ENCODE measurements at regions not wholly inside any gene's neighbourhood (a gene's known extent, or its start where the extent isn't known, plus 50 kb on each side); places are given as distances from the start of the nearest gene placed in this dataset.

DNA sequence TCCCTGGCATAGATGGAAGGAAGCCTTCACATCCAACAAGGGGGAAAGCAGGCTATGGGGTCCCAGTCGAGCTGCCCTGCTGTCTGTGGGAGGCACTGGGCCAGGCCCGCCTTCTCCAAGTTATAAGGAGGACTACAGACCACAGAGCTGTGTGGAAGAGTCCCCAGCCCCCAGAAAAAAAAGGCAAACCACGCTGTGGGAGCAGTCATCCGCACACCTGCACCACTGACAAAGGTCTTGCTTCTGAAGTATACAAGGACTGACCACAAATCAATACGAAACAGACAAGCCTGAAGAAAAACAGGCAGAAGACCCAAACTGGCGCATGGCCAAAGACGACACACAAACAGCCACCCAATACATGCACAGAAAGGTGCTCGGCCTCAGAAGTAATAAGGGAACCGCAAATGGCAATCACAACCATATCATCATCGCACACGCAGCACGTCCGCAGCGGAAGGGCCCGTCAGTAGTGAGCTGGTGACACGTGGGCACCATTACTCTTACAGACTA, 384.1 kb downstream of the CTTN start:
- H3K9me3 ChIP-seq (ENCODE audit: control insufficient read depth, low read length, poor library complexity, severe bottlenecking), result no peaks in the 10 kb centered on the region
- H3K36me3 Mint-ChIP-seq (ENCODE audit: low read depth), result no peaks in the 10 kb centered on the region
- H3K4me1 Mint-ChIP-seq, result no peaks in the 10 kb centered on the region
- no peak overlapping the region for H3K27ac Mint-ChIP-seq
- no peak for DNase-seq
- H3K27me3 Mint-ChIP-seq, result no peaks in the 10 kb centered on the region
- H3K4me3 Mint-ChIP-seq, result no peak overlapping the region
- ATAC-seq, result no peak

GRCh38 chr11:70783356-70783755, 385.0 kb downstream of the CTTN start:
- no peaks in the 10 kb centered on the region for H3K27me3 Mint-ChIP-seq
- DNase-seq (no peak), ATAC-seq (no peak)
- H3K36me3 Mint-ChIP-seq (ENCODE audit: low read depth), result no peaks in the 10 kb centered on the region
- no peak overlapping the region for H3K4me3 Mint-ChIP-seq
- H3K9me3 ChIP-seq (ENCODE audit: control insufficient read depth, low read length, poor library complexity, severe bottlenecking), result no peaks in the 10 kb centered on the region
- no peak overlapping the region for H3K27ac Mint-ChIP-seq
- H3K4me1 Mint-ChIP-seq, result no peaks in the 10 kb centered on the region

DNA sequence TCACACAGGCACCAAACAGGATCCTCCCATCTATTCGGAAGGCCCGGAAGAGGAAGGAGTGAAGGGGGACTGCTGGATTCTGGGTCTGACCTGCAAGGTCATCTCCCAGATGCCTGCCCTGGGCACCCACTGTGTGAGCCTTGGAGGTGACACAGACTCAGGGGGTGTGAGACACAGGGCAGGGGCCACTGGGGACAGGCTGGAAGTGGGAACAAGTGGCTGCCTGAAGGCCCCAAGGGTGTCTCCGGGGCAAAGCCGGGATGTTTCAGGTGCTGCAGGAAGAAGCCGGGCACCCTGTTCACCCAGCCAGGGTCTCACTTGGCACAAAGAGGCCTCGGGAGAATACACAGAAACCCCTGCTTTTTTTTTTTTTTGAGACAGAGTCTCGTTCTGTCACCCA, 385.5 kb downstream of the CTTN start:
- H3K4me1 Mint-ChIP-seq, result no peaks in the 10 kb centered on the region

GRCh38 chr11:70785372-70785771, 387.0 kb downstream of the CTTN start:
- no peak overlapping the region for H3K27ac Mint-ChIP-seq
- H3K4me3 Mint-ChIP-seq, result no peak overlapping the region
- H3K36me3 Mint-ChIP-seq (ENCODE audit: low read depth), result no peaks in the 10 kb centered on the region
- no peaks in the 10 kb centered on the region for H3K4me1 Mint-ChIP-seq
- no peaks in the 10 kb centered on the region for H3K27me3 Mint-ChIP-seq
- no peaks in the 10 kb centered on the region for H3K9me3 ChIP-seq (ENCODE audit: control insufficient read depth, low read length, poor library complexity, severe bottlenecking)
- no peak for ATAC-seq
- no peak for DNase-seq

More for the DNA sequence above, 385.5 kb downstream of the CTTN start:
- Mint-ChIP-seq H3K27ac (no peak overlapping the region), H3K4me3 (no peak overlapping the region), H3K36me3 (ENCODE audit: low read depth) (no peaks in the 10 kb centered on the region), H3K27me3 (no peaks in the 10 kb centered on the region)
- H3K9me3 ChIP-seq (ENCODE audit: control insufficient read depth, low read length, poor library complexity, severe bottlenecking), result no peaks in the 10 kb centered on the region
- ATAC-seq, result no peak
- DNase-seq, result no peak

DNA sequence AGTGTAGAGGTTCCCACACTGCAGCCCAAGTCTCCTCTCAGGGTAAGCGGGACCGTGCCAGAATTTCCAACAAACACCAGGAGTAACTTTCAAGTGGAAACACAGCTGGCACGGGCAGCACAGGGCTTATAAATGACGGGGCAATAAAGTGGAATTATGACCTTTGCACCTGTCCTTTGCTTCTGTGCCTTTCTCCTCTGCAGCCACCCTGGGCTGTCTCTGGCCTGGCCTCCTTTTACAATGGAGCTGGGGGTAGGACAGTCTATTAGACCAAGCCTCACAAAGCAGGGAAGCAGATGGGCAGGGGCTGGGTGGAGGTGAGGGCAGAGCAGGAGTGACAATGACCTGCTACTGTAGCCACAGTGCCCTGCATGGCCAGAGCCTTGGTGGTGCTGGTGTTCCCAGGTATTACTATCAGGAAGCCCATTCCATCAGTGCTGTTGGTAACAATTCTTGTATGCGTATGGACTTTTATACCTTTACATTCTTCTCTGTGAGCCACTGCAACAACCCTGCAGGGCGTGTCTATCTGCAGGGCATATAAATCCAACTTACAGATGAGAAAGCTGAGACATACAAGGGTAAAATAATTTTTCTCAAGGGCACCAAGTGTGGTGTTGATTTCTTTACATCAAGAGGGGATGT, 387.8 kb downstream of the CTTN start:
- no peak overlapping the region for H3K4me3 Mint-ChIP-seq
- ATAC-seq, result no peak

DNA sequence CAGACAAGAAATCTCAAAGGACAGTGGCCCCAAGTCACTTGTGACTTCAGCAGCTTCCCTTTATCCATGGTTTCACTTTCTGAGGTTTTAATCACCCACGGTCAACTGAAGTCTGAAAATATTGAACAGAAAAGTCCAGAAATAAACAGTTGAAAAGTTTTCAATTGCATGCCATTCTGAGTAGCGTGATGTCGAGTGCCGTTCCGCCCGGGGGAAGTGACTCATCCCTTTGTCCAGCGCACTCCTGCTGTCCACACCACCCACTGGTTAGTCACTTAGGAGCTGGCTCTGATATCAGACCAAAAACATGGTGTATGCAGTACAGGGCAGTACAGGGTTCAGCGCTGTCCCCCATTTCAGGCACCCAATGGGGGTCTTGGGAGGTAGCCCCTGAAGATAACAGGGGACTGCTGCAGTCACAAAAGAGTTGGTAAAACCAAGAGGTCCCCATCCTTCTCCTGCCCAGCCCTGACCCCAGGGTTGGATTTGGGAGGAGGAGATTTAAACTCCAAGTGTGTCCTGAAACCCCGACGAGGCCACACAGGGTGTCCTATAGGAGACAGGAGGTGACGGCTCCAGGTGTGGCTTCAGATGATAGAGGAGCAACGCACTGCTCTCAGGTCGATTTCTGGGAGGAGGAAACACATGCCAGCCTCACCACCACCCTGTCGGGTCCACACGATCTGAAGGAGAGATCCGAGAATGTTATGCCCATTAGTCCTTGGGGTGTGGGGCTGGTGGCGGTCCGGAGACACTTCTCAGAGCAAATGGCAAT, 390.1 kb downstream of the CTTN start:
- ATAC-seq (no peak), DNase-seq (no peak)
- H3K9me3 ChIP-seq (ENCODE audit: control insufficient read depth, low read length, poor library complexity, severe bottlenecking), result no peaks in the 10 kb centered on the region
- H3K4me3 Mint-ChIP-seq, result no peak overlapping the region
- no peaks in the 10 kb centered on the region for H3K4me1 Mint-ChIP-seq
- H3K36me3 Mint-ChIP-seq (ENCODE audit: low read depth), result no peaks in the 10 kb centered on the region
- no peak overlapping the region for H3K27ac Mint-ChIP-seq
- no peaks in the 10 kb centered on the region for H3K27me3 Mint-ChIP-seq

More for the DNA sequence above, 387.8 kb downstream of the CTTN start:
- Mint-ChIP-seq H3K27me3 (no peaks in the 10 kb centered on the region), H3K27ac (no peak overlapping the region), H3K4me1 (no peaks in the 10 kb centered on the region), H3K36me3 (ENCODE audit: low read depth) (no peaks in the 10 kb centered on the region)
- no peak for DNase-seq
- H3K9me3 ChIP-seq (ENCODE audit: control insufficient read depth, low read length, poor library complexity, severe bottlenecking), result no peaks in the 10 kb centered on the region

- no peaks in the 10 kb centered on the region for H3K9me3 ChIP-seq (ENCODE audit: control insufficient read depth, low read length, poor library complexity, severe bottlenecking)
- DNase-seq, result no peak
- Mint-ChIP-seq H3K27ac (no peak overlapping the region), H3K4me1 (no peaks in the 10 kb centered on the region), H3K36me3 (ENCODE audit: low read depth) (no peaks in the 10 kb centered on the region), H3K4me3 (no peak overlapping the region), H3K27me3 (no peaks in the 10 kb centered on the region)
- ATAC-seq, result no peak
These were observed 392.5 kb downstream of the CTTN start for GRCh38 chr11:70790671-70791300.

- DNase-seq (no peak), ATAC-seq (no peak)
- no peaks in the 10 kb centered on the region for H3K9me3 ChIP-seq (ENCODE audit: control insufficient read depth, low read length, poor library complexity, severe bottlenecking)
- no peak overlapping the region for H3K27ac Mint-ChIP-seq
- H3K36me3 Mint-ChIP-seq (ENCODE audit: low read depth), result no peaks in the 10 kb centered on the region
- no peak overlapping the region for H3K4me3 Mint-ChIP-seq
- no peaks in the 10 kb centered on the region for H3K4me1 Mint-ChIP-seq
- H3K27me3 Mint-ChIP-seq, result peaks cover 12% of the 10 kb centered on the region
These were observed 398.4 kb downstream of the CTTN start for GRCh38 chr11:70796648-70797227.

- DNase-seq, result no peak
- H3K9me3 ChIP-seq (ENCODE audit: control insufficient read depth, low read length, poor library complexity, severe bottlenecking), result no peaks in the 10 kb centered on the region
- no peak for ATAC-seq
- Mint-ChIP-seq H3K36me3 (ENCODE audit: low read depth) (no peaks in the 10 kb centered on the region), H3K4me3 (no peak overlapping the region), H3K4me1 (no peaks in the 10 kb centered on the region), H3K27ac (no peak overlapping the region), H3K27me3 (peaks cover 12% of the 10 kb centered on the region)
These were observed 400.0 kb downstream of the CTTN start for GRCh38 chr11:70798296-70798695.

DNA sequence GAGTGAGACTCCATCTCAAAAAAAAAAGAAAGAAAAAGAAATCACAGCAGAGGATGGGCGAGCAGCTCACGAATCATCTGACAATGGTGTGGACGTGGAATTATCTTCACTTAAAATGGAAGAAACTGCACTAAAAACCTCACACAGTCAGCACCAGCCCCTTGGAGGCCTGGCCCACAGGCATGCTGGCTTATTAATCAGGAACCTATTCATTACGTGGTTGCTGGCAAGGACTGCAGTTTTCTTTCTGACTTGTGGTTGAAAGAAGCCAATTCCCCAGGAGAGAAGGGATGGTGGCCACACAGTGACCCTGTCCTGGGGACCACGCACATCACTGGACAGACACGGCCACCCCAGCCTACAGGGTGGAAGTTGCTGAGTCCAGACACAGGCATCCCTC, 401.1 kb downstream of the CTTN start:
- H3K27ac Mint-ChIP-seq, result no peak overlapping the region
- no peaks in the 10 kb centered on the region for H3K4me1 Mint-ChIP-seq
- no peak for ATAC-seq

DNA sequence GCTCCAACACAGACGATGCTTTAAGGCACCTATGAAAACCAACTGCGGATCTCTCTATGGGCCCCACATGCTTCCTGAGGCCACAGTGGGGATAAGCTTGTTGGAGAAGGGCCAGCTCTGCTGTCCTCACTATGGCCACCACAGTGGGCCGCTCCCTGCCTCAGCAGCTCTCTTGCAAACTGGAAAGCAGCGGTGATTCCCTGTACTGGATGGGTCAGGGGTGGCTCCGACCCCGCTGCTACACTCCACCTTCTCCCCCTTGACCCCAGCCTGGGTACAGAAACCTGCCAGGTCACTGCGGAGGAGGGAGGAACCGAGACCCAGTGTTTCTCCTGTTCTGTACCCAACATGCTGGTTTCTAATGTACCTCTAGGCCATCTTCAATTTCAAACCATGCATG, 403.9 kb downstream of the CTTN start:
- peaks cover 2% of the 10 kb centered on the region for H3K36me3 Mint-ChIP-seq (ENCODE audit: low read depth)
- no peak overlapping the region for H3K4me3 Mint-ChIP-seq
- peaks cover 26% of the 10 kb centered on the region for H3K27me3 Mint-ChIP-seq
- H3K4me1 Mint-ChIP-seq, result no peaks in the 10 kb centered on the region
- H3K27ac Mint-ChIP-seq, result no peak overlapping the region
- no peak for ATAC-seq
- no peaks in the 10 kb centered on the region for H3K9me3 ChIP-seq (ENCODE audit: control insufficient read depth, low read length, poor library complexity, severe bottlenecking)
- no peak for DNase-seq

More for the DNA sequence above, 401.1 kb downstream of the CTTN start:
- peaks cover 22% of the 10 kb centered on the region for H3K27me3 Mint-ChIP-seq
- H3K4me3 Mint-ChIP-seq, result no peak overlapping the region
- no peaks in the 10 kb centered on the region for H3K9me3 ChIP-seq (ENCODE audit: control insufficient read depth, low read length, poor library complexity, severe bottlenecking)
- H3K36me3 Mint-ChIP-seq (ENCODE audit: low read depth), result no peaks in the 10 kb centered on the region
- no peak for DNase-seq

- H3K4me1 Mint-ChIP-seq, result no peaks in the 10 kb centered on the region
- H3K36me3 Mint-ChIP-seq (ENCODE audit: low read depth), result peaks cover 2% of the 10 kb centered on the region
- no peak for ATAC-seq
- no peak overlapping the region for H3K4me3 Mint-ChIP-seq
- H3K27me3 Mint-ChIP-seq, result peaks cover 14% of the 10 kb centered on the region
- DNase-seq, result no peak
- no peak overlapping the region for H3K27ac Mint-ChIP-seq
- H3K9me3 ChIP-seq (ENCODE audit: control insufficient read depth, low read length, poor library complexity, severe bottlenecking), result no peaks in the 10 kb centered on the region
These were observed 406.0 kb downstream of the CTTN start for GRCh38 chr11:70804139-70804837.

DNA sequence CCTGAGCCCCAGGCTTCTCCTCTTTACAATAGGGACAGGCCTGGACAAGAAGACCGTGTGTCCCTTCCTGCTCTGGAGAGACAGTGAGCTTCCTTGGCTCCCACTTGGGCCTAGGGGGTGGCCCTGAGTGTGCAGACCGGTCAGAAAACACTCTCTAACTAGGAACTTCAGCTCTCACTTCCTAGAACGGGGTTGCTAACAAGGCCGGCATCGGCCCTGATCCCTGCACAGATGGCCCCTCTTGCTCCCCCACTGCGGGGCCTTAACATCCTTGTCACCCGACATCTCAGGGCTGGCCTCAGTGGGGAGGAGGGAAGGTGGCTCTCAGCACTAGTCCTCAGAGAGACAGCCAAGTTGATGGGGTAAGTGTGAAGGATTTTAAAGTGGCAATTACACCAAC, 406.9 kb downstream of the CTTN start:
- DNase-seq, result no peak
- Mint-ChIP-seq H3K27me3 (peaks cover 14% of the 10 kb centered on the region), H3K36me3 (ENCODE audit: low read depth) (peaks cover 2% of the 10 kb centered on the region), H3K27ac (no peak overlapping the region), H3K4me3 (no peak overlapping the region), H3K4me1 (no peaks in the 10 kb centered on the region)
- H3K9me3 ChIP-seq (ENCODE audit: control insufficient read depth, low read length, poor library complexity, severe bottlenecking), result no peaks in the 10 kb centered on the region
- ATAC-seq, result no peak

All from T-helper 17 cell (primary cell).